Tibial artery (tissue), 4 donors: ENCODE measurements at regions not wholly inside any gene's neighbourhood (a gene's known extent, or its start where the extent isn't known, plus 50 kb on each side); places are given as distances from the start of the nearest gene placed in this dataset.
A peak's percentile ranks its signal among the peaks of the same experiment; 100 is the strongest.

Experiments
- DNase-seq, 2 donors: peaks; one replicate each; pipeline ENCODE4 v3.0.0-alpha.2; 2019
- H3K27ac ChIP-seq, 2 donors: fragments of 200-600 bp; sonication (generic) in 1 of 2; 1 replicate in 1 of 2; 2 replicates in 1 of 2; pipeline ENCODE4 v1.5.1; 2018 to 2019; ENCODE audit warnings: mild to moderate bottlenecking in 1 of 2
- H3K27me3 ChIP-seq, 2 donors: fragments of 200-600 bp; sonication (generic) in 1 of 2; one replicate each; pipeline versions ENCODE4 v1.5.1 to v1.6.0; 2016 to 2019
- H3K36me3 ChIP-seq, 3 donors: fragments of 200-600 bp; sonication (generic) in 2 of 3; one replicate each; pipeline ENCODE4 v1.5.1; 2016 to 2019; ENCODE audit warnings: mild to moderate bottlenecking in 2 of 3
- H3K4me1 ChIP-seq, 4 donors: fragments of 200-600 bp; sonication (generic) in 2 of 4; 1 replicate in 3 of 4; 2 replicates in 1 of 4; pipeline ENCODE4 v1.5.1; 2016 to 2019
- H3K4me3 ChIP-seq, 2 donors: fragments of 200-600 bp; sonication (generic) in 1 of 2; 1 replicate in 1 of 2; 2 replicates in 1 of 2; pipeline ENCODE4 v1.5.1; 2018 to 2019; ENCODE audit warnings: mild to moderate bottlenecking in 2 of 2
- H3K9me3 ChIP-seq, 3 donors: fragments of 200-600 bp; sonication (generic) in 1 of 3; one replicate each; pipeline ENCODE4 v1.5.1; 2016 to 2019
- intact Hi-C: fragments of 100-400 bp; cut with DNase I; formaldehyde crosslinking; loops from one replicate; pipeline ENCODE4 v1.15.0; 2023; ENCODE audit warnings: low total_unique reads
- TF ChIP-seq, protein P1 (sequence below), 2 experiments: fragments of 200-600 bp in 1 of 2; fragments of 450-650 bp in 1 of 2; IDR thresholded peaks; one replicate each; pipeline ENCODE4 v1.5.1; 2017 to 2019; ENCODE audit warnings: antibody characterized with exemption in 2 of 2, mild to moderate bottlenecking in 1 of 2, moderate library complexity in 1 of 2

- H3K4me3 ChIP-seq: peak overlapping the region; percentile 77 to 81
- no peaks in the 10 kb centered on the region for H3K36me3 ChIP-seq
- no peaks in the 10 kb centered on the region for H3K27me3 ChIP-seq
- peak overlapping the region; percentile 91 to 97 for H3K27ac ChIP-seq
- peaks cover 0 to 4% (median 0%) of the 10 kb centered on the region in 3 donors for H3K9me3 ChIP-seq
- TF ChIP-seq, protein P1, sequence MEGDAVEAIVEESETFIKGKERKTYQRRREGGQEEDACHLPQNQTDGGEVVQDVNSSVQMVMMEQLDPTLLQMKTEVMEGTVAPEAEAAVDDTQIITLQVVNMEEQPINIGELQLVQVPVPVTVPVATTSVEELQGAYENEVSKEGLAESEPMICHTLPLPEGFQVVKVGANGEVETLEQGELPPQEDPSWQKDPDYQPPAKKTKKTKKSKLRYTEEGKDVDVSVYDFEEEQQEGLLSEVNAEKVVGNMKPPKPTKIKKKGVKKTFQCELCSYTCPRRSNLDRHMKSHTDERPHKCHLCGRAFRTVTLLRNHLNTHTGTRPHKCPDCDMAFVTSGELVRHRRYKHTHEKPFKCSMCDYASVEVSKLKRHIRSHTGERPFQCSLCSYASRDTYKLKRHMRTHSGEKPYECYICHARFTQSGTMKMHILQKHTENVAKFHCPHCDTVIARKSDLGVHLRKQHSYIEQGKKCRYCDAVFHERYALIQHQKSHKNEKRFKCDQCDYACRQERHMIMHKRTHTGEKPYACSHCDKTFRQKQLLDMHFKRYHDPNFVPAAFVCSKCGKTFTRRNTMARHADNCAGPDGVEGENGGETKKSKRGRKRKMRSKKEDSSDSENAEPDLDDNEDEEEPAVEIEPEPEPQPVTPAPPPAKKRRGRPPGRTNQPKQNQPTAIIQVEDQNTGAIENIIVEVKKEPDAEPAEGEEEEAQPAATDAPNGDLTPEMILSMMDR (IDR thresholded peaks at IDR 0.05): no peak
- intact Hi-C loops: no loop called here
- peak in 1 of 2 donors; percentile 72 for DNase-seq
- peaks cover 0 to 30% (median 16%) of the 10 kb centered on the region in 4 donors for H3K4me1 ChIP-seq
Observed at GRCh38 chrX:40174854-40175510, 77.2 kb upstream of the BCOR start.

- TF ChIP-seq, protein P1 (IDR thresholded peaks at IDR 0.05): no peak
- no peaks in the 10 kb centered on the region for H3K27me3 ChIP-seq
- peaks cover 0 to 4% (median 0%) of the 10 kb centered on the region in 3 donors for H3K9me3 ChIP-seq
- peaks cover 0 to 33% (median 17%) of the 10 kb centered on the region in 4 donors for H3K4me1 ChIP-seq
- DNase-seq: peak in 1 of 2 donors; percentile 63
- peak overlapping the region; percentile 77 to 81 for H3K4me3 ChIP-seq
- H3K27ac ChIP-seq: peak overlapping the region; percentile 91 to 97
- no peaks in the 10 kb centered on the region for H3K36me3 ChIP-seq
- intact Hi-C loops: no loop called here
Observed at GRCh38 chrX:40174001-40174853, 76.5 kb upstream of the BCOR start.

GRCh38 chrX:40173143-40174000 lies 75.6 kb upstream of the BCOR start:
- H3K4me1 ChIP-seq: peaks cover 0 to 37% (median 17%) of the 10 kb centered on the region in 4 donors
- no peak for DNase-seq
- H3K9me3 ChIP-seq: peaks cover 0 to 4% (median 0%) of the 10 kb centered on the region in 3 donors
- TF ChIP-seq, protein P1 (IDR thresholded peaks at IDR 0.05): no peak
- H3K4me3 ChIP-seq: peak overlapping the region; percentile 58 to 62
- H3K36me3 ChIP-seq: no peaks in the 10 kb centered on the region
- H3K27me3 ChIP-seq: no peaks in the 10 kb centered on the region
- peak overlapping the region; percentile 93 to 97 for H3K27ac ChIP-seq
- intact Hi-C loops: no loop called here

DNA sequence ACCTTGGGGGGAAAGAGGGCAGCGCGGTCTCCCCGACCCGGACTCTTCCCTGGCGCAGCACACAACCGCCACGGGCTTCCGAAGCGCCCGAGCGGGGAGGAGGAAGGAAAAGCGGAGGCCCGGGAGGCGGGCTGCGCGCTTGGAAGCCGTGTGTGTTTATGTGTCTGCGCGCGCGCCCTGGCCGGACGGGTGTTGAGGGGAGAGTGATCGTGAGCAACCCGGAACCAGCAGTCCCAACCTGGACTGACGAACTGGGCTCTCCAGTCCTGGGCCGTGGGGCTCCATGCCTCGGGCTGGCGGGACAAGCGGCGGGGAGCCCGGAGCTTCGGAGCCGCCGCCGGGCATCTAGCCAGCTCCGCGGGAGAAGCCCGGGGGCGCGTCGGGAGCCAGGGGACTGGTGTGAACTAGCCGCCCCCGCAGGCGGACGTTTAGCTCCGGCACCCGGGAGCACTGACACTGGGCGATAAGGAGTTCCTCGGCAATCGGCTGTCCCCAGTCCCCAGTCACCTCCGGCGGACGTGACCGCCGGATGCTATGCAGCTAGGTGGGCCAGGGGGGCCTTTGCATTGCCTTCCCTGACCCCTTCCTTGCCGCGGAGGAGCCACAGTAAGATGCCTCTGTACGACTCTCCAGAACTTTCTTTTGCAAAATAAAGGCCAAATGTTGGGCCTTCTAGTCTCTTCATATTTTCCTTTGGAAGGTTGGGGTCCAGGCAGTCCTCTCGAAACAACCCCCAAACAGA lies 74.8 kb upstream of the BCOR start:
- no peaks in the 10 kb centered on the region for H3K36me3 ChIP-seq
- TF ChIP-seq, protein P1 (IDR thresholded peaks at IDR 0.05): no peak
- peaks cover 0 to 45% (median 17%) of the 10 kb centered on the region in 4 donors for H3K4me1 ChIP-seq
- no peaks in the 10 kb centered on the region for H3K27me3 ChIP-seq
- H3K4me3 ChIP-seq: peak overlapping the region; percentile 58 to 62
- peaks cover 0 to 4% (median 0%) of the 10 kb centered on the region in 3 donors for H3K9me3 ChIP-seq
- peak; percentile 79 to 84 for DNase-seq
- H3K27ac ChIP-seq: peak overlapping the region; percentile 93 to 97
- intact Hi-C loops: no loop called here
